ENCODE measurements at regions not wholly inside any gene's neighbourhood (a gene's known extent, or its start where the extent isn't known, plus 50 kb on each side); places are given as distances from the start of the nearest gene placed in this dataset.

DNA sequence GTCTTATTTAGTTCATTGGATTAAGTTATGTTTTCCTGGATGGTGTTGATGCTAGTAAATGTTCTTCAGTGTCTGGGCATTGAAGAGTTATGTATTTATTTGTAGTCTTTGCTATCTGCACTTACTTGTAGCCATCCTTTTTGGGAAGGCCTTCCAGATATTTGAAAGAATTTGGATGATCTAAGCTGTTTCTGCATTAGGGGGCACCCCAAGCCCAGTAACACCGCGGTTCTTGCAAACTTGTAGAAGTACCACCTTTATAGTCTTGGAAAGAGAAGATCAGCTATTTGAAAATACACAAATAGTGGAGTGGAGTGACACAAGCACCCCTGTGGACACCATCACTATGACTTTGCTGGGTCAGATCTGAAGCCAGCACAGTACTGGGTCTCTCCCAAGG lies 175.9 kb upstream of the KIF2B start:
- Mint-ChIP-seq H3K4me3 (ENCODE audit: unreplicated experiment) (no peak overlapping the region), H3K27me3 (ENCODE audit: low read depth) (peaks cover 3% of the 10 kb centered on the region), H3K4me1 (ENCODE audit: low read depth) (no peaks in the 10 kb centered on the region), H3K27ac (ENCODE audit: unreplicated experiment) (no peak overlapping the region), H3K36me3 (ENCODE audit: low read depth) (no peaks in the 10 kb centered on the region), H3K9me3 (ENCODE audit: low read depth) (peaks cover 14% of the 10 kb centered on the region)
- TF ChIP-seq, protein P1, sequence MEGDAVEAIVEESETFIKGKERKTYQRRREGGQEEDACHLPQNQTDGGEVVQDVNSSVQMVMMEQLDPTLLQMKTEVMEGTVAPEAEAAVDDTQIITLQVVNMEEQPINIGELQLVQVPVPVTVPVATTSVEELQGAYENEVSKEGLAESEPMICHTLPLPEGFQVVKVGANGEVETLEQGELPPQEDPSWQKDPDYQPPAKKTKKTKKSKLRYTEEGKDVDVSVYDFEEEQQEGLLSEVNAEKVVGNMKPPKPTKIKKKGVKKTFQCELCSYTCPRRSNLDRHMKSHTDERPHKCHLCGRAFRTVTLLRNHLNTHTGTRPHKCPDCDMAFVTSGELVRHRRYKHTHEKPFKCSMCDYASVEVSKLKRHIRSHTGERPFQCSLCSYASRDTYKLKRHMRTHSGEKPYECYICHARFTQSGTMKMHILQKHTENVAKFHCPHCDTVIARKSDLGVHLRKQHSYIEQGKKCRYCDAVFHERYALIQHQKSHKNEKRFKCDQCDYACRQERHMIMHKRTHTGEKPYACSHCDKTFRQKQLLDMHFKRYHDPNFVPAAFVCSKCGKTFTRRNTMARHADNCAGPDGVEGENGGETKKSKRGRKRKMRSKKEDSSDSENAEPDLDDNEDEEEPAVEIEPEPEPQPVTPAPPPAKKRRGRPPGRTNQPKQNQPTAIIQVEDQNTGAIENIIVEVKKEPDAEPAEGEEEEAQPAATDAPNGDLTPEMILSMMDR (IDR thresholded peaks at IDR 0.05), result no peak
- DNase-seq (ENCODE audit: low spot score), result no peak

DNA sequence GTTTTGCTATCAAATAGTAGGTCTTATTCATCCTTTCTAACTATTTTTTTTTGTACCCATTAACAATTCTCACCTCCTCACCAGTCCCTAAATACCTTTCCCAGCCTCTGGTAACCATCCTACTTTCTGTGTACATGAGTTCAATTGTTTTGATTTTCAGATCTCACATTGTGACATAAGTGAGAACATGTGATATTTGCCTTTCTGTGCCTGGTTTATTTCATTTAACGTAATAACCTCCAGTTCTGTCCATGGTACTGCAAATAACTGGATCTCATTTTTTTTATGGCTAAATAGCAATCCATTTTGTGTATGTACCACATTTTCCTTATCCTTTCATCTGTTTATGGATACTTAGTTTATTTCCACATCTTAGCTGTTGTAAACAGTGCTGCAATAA lies 181.9 kb upstream of the KIF2B start:
- peaks cover 12% of the 10 kb centered on the region for H3K4me1 Mint-ChIP-seq (ENCODE audit: low read depth)
- TF ChIP-seq, protein P1 (IDR thresholded peaks at IDR 0.05), result no peak
- no peak overlapping the region for H3K4me3 Mint-ChIP-seq (ENCODE audit: unreplicated experiment)
- H3K27ac Mint-ChIP-seq (ENCODE audit: unreplicated experiment), result no peak overlapping the region
- DNase-seq (ENCODE audit: low spot score), result no peak
- H3K36me3 Mint-ChIP-seq (ENCODE audit: low read depth), result no peaks in the 10 kb centered on the region
- H3K27me3 Mint-ChIP-seq (ENCODE audit: low read depth), result no peaks in the 10 kb centered on the region
- peaks cover 5% of the 10 kb centered on the region for H3K9me3 Mint-ChIP-seq (ENCODE audit: low read depth)

DNA sequence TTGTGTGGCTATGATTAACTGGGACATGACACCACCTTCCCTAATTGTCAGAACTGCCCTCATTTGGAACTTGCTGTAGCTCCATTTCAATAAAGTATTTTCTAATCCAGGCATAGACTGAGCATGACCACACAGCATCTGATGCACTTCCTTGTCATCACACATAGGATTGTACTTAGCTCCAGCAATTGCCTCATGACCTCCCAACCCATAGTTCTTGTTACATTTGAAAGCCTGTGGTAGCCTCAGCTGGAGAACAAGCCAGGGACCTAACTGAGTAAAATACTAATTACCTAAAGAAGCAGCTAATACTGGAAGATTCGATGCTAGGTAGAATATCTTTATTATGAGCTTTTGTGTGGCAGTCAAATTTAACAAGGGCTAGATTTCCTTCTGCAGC lies 187.3 kb upstream of the KIF2B start:
- Mint-ChIP-seq H3K36me3 (ENCODE audit: low read depth) (no peaks in the 10 kb centered on the region), H3K9me3 (ENCODE audit: low read depth) (no peaks in the 10 kb centered on the region), H3K27ac (ENCODE audit: unreplicated experiment) (no peak overlapping the region), H3K27me3 (ENCODE audit: low read depth) (no peaks in the 10 kb centered on the region), H3K4me3 (ENCODE audit: unreplicated experiment) (no peak overlapping the region), H3K4me1 (ENCODE audit: low read depth) (peaks cover 12% of the 10 kb centered on the region)
- DNase-seq (ENCODE audit: low spot score), result no peak
- TF ChIP-seq, protein P1 (IDR thresholded peaks at IDR 0.05), result no peak

DNA sequence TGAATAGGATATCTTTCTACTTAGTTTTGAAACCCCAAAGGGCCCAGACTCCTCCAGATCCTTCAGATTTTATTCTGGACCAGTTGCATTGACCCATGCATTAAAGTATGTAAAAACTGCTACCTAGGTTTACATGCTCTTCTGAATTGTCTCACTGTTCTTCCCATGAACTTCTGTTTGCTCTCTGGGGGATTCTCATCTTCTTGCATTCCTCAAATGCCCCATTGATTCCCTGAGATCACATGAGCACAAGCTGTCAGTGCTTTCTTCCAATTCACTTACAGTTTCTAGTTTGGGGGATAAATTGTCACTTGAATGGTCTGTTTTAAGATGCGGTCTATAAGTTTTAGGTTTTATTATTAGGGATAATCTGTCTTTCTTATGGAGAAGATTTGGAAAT lies 188.9 kb upstream of the KIF2B start:
- TF ChIP-seq, protein P1 (IDR thresholded peaks at IDR 0.05), result no peak
- Mint-ChIP-seq H3K36me3 (ENCODE audit: low read depth) (no peaks in the 10 kb centered on the region), H3K27me3 (ENCODE audit: low read depth) (no peaks in the 10 kb centered on the region), H3K4me1 (ENCODE audit: low read depth) (no peaks in the 10 kb centered on the region), H3K4me3 (ENCODE audit: unreplicated experiment) (no peak overlapping the region), H3K27ac (ENCODE audit: unreplicated experiment) (no peak overlapping the region), H3K9me3 (ENCODE audit: low read depth) (no peaks in the 10 kb centered on the region)
- DNase-seq (ENCODE audit: low spot score), result no peak

DNA sequence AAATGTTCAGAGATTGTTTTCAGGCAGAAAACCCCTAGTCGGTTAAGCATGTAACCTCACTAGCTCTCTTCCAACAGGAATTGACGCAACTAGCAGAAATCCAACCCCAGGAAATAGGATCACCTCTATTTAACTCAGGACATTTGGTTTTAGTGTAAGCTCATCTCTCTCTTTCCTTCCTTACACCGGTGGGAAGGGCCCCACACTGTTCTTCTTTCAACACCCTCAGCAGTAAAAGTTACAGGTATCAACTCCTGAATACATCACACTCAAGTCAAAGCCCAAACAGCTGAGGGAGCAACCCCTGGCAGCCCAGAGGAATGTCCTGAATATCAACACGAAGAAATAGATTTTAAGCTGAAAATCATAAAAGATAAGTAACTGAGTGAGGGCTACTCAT lies 191.2 kb upstream of the KIF2B start:
- Mint-ChIP-seq H3K4me3 (ENCODE audit: unreplicated experiment) (no peak overlapping the region), H3K4me1 (ENCODE audit: low read depth) (peaks cover 16% of the 10 kb centered on the region), H3K36me3 (ENCODE audit: low read depth) (no peaks in the 10 kb centered on the region), H3K27ac (ENCODE audit: unreplicated experiment) (no peak overlapping the region), H3K27me3 (ENCODE audit: low read depth) (no peaks in the 10 kb centered on the region), H3K9me3 (ENCODE audit: low read depth) (no peaks in the 10 kb centered on the region)
- no peak for DNase-seq (ENCODE audit: low spot score)
- TF ChIP-seq, protein P1 (IDR thresholded peaks at IDR 0.05), result no peak

All from chondrocyte (in vitro differentiated cells).